MM.1S (cell line): ENCODE measurements at regions not wholly inside any gene's neighbourhood (a gene's known extent, or its start where the extent isn't known, plus 50 kb on each side); places are given as distances from the start of the nearest gene placed in this dataset.

Experiments
- CTCF ChIP-seq: fragments of 300-600 bp; sonication (generic); IDR thresholded peaks from 2 replicates; pipeline ENCODE4 v1.5.1; 2016; ENCODE audit warnings: antibody characterized with exemption, low read length, mixed read lengths
- EZH2phosphoT487 ChIP-seq: fragments of 300-600 bp; sonication (generic); IDR thresholded peaks from 2 replicates; pipeline ENCODE4 v1.6.1; 2018; ENCODE audit warnings: antibody characterized with exemption, low read length

- no peak for TF ChIP-seq CTCF
- no peak for TF ChIP-seq EZH2phosphoT487
Measured at GRCh38 chr2:183666031-183666430, 541.8 kb downstream of the NUP35 start.
